CD4-positive, alpha-beta T cell treated with Interleukin-17A for 4 hours (primary cell): ENCODE measurements at regions not wholly inside any gene's neighbourhood (a gene's known extent, or its start where the extent isn't known, plus 50 kb on each side); places are given as distances from the start of the nearest gene placed in this dataset.

Source experiments
- DNase-seq: peaks from one replicate; pipeline ENCODE4 v3.0.0-alpha.2; 2020; ENCODE audit warnings: mixed read lengths

GRCh38 chr13:74210693-74211393 is 76.6 kb upstream of the KLF12 start:
- no peak for DNase-seq

- no peak for DNase-seq
Observed at GRCh38 chr13:74206855-74207254, 72.7 kb upstream of the KLF12 start.

GRCh38 chr13:74206061-74206561 is 71.9 kb upstream of the KLF12 start:
- no peak for DNase-seq

GRCh38 chr13:74205313-74205690 is 71.1 kb upstream of the KLF12 start:
- DNase-seq: no peak

- DNase-seq: no peak
Observed at GRCh38 chr13:74204602-74205312, 70.6 kb upstream of the KLF12 start.

- no peak for DNase-seq
Observed at GRCh38 chr13:74203576-74203975, 69.4 kb upstream of the KLF12 start.

- no peak for DNase-seq
Observed at GRCh38 chr13:74202129-74202813, 68.1 kb upstream of the KLF12 start.

GRCh38 chr13:74201530-74201929 is 67.3 kb upstream of the KLF12 start:
- DNase-seq: no peak

GRCh38 chr13:74200081-74200480 is 65.9 kb upstream of the KLF12 start:
- no peak for DNase-seq

- no peak for DNase-seq
Observed at GRCh38 chr13:74197677-74198429, 63.6 kb upstream of the KLF12 start.

GRCh38 chr13:74194846-74195245 is 60.6 kb upstream of the KLF12 start:
- DNase-seq: peak; percentile 10

- no peak for DNase-seq
Observed at GRCh38 chr13:74193391-74193790, 59.2 kb upstream of the KLF12 start.

- DNase-seq: no peak
Observed at GRCh38 chr13:74191410-74191809, 57.2 kb upstream of the KLF12 start.

- peak; percentile 19 for DNase-seq
Observed at GRCh38 chr13:74190999-74191398, 56.8 kb upstream of the KLF12 start.

- no peak for DNase-seq
Observed at GRCh38 chr13:74187564-74187963, 53.4 kb upstream of the KLF12 start.

- no peak for DNase-seq
Observed at GRCh38 chr13:74184283-74184682, 50.1 kb upstream of the KLF12 start.
